Medulla oblongata (tissue), 1 donor: ENCODE measurements at regions not wholly inside any gene's neighbourhood (a gene's known extent, or its start where the extent isn't known, plus 50 kb on each side); places are given as distances from the start of the nearest gene placed in this dataset.
"Not testable (repeated sequence)": the region's sequence is repeated elsewhere in the genome, so short reads cannot be mapped to it uniquely, and the experiment has no call there.

Experiments used
- DNase-seq: peaks from one replicate; pipeline ENCODE4 v3.0.0-alpha.2; 2015; ENCODE audit errors: extremely low spot score

DNA sequence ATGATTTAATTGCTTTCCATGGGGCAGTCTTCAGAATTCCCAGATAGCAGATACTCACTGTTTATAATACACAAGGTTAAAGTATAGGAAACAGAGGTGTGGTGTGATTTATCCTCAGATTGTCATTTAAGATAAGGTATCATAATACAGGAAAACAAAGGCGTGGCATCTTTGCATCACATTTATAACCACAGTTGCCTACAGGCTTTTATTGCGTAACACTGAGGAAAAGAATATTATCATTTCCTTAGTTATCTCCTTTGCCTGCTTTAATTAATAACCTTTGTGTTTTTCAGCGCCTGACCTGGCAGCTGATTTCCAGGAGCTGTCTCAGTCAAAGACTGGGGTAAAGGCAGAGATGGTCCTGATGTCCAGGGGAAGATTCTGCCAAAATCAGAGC lies 68.8 kb downstream of the SSX7 start:
- no peak for DNase-seq

DNA sequence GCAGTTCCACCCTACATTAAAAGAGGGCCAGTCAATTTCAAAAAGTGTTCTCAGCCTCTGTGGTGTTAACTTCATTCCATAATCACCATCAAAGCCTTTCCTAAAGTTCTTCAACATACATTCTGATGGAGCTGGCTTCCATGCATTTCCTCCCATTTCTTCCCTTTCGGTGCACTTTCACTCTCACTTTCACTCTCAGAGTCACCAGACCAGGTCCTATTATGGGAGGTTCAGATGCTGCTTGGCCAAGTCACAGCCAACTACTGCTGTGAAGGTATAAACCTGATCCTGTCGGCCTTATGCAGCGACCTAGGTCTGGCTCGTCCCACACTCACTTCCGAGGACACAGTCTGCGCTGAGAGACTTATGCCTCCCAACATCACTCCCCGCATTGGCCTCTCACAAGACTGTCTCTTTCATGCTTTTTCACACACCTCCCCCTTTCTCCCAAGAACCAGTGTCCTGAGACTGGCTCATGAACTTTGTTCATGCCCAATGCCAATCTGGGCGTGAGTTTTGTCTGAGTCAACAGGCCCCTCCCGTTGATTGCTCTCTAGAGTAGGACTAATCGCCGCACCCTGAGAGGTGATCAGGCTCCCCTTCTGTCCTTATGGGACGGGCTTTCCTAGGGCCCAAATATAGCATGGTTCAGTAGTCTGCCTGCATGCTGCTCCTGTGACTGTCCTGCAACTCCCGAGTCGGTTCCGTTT lies 60.8 kb upstream of the XAGE1B start:
- DNase-seq = no peak

DNA sequence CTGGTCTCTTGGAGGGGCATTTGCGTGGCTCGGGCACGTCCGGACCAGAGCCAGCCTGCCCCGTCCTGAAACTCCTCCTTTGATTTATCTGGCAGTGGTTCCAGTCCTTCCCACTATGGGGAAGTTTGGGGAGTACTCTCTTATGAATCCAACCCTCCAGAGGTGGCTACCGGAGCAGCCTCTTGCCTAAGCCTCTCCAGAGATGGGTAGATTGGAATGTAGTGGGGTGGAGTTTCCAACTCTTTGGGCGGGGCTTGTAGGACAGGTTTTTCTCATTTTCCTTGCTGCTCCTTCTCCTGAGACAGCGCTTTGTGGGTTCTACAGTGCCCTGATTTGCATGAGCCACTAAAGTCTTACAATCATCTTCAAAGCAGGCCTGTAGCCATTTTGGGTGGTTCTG lies 60.1 kb upstream of the XAGE1B start:
- DNase-seq = no peak

DNA sequence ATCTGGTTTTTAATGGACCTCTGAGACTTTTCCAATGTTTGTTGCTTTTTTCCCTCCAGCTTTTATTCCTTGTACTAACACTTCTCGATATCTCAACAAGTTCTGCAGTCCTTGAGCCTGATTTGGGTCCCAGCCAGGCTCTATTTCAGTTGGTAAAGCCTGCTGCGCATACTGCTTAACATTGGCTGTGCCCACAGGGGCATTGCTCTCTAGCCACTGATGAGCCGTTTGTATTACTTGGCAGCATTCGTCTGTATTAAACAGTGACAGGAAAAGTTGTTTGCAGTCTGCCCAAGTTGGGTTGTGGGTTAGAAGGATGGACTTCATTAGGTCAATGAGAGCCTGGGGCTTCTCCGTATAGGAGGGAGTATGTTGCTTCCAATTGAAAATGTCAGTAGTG lies 59.6 kb upstream of the XAGE1B start:
- DNase-seq = no peak

DNA sequence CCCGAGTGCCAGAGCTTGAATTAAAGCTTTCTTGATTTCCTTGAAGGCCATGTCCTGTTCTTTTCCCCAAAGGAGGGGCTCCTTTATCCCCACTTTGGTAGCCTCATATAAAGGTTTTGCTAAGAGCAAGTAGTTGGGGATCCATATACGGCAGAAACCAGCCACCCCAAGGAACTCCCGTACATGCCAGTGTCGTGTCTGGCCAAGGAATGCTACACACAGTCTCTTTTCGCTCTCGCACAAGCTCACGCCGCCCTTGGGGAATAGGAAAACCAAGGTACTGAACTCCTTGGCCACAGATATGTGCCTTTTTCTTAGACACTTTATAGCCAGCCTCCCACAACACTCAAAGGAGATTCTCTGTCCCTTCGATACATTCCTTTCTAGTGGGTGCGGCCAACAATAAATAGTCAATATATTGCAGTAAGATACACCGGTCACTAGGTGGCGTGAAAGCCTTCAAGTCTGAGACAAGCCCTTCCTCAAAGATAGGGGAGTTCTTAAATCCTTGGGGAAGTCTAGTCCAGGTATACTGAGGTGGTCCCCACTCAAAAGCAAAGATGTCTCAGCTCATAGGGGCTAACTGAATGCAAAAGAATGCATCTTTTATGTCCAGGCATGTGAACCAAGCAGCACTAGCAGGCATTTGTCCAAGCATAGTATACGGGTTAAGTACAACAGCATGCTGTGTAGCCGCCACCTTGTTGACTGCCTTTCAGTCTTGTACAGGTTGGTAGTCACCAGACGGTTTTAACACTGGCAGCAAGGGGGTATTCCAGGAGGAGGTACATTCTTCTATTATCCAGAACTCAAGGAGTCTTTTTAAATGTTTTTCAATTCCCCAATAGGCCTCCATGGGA lies 57.8 kb upstream of the XAGE1B start:
- DNase-seq = peak; percentile 57

DNA sequence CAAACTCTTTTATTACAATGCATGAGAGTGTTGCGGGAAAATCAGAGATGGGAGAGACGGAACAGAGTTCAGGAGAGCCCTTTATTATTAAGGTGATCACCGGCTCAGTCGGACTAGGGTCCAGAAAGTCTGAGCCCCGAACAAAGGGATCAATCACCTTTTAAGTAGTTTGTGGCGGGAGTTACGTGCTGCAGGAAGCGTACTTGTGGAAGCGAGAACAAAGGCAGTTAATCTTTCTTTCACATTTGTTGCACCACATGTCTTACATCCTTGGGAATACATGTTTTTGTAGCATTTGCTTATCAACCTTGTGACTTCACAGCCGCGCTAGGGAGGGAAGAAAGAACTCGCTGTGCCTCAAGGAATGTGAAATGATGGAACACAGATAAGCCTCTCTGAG lies 51.3 kb upstream of the XAGE1B start:
- DNase-seq = not testable (repeated sequence)
